Lower leg skin (tissue), 3 donors: ENCODE measurements at regions not wholly inside any gene's neighbourhood (a gene's known extent, or its start where the extent isn't known, plus 50 kb on each side); places are given as distances from the start of the nearest gene placed in this dataset.

Source experiments
- POLR2A ChIP-seq, 2 donors: fragments of 450-650 bp; IDR thresholded peaks; one replicate each; pipeline ENCODE4 v1.6.1; 2016 to 2017; ENCODE audit warnings: antibody characterized with exemption in 2 of 2, mild to moderate bottlenecking in 1 of 2, moderate library complexity in 1 of 2
- TF ChIP-seq, protein P1 (sequence below), 3 donors: fragments of 450-650 bp; IDR thresholded peaks; one replicate each; pipeline ENCODE4 v1.5.1; 2016; ENCODE audit warnings: antibody characterized with exemption in 3 of 3, mild to moderate bottlenecking in 3 of 3, moderate library complexity in 2 of 3

DNA sequence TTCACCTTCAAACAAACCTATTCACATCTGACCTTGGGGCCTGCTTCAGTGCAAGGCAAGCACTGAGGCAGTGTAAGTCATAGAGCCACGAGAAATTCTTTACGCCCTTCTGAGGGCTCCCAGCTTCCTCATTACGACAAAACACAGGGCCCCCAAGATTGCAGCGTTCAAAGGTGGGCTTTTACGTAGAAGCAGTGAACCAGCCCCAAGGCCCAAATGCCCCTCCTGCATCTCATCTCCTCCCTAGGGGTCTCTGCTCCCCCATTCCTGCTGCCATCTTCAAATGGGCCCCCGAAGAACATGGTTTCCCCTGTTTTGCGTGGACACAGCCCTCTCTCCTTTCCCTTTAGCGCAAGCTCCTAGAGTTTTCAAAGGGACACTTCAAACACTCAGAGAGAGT lies 285.1 kb downstream of the MEX3B start:
- TF ChIP-seq, protein P1, sequence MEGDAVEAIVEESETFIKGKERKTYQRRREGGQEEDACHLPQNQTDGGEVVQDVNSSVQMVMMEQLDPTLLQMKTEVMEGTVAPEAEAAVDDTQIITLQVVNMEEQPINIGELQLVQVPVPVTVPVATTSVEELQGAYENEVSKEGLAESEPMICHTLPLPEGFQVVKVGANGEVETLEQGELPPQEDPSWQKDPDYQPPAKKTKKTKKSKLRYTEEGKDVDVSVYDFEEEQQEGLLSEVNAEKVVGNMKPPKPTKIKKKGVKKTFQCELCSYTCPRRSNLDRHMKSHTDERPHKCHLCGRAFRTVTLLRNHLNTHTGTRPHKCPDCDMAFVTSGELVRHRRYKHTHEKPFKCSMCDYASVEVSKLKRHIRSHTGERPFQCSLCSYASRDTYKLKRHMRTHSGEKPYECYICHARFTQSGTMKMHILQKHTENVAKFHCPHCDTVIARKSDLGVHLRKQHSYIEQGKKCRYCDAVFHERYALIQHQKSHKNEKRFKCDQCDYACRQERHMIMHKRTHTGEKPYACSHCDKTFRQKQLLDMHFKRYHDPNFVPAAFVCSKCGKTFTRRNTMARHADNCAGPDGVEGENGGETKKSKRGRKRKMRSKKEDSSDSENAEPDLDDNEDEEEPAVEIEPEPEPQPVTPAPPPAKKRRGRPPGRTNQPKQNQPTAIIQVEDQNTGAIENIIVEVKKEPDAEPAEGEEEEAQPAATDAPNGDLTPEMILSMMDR (IDR thresholded peaks at IDR 0.05), result no peak
- no peak for TF ChIP-seq POLR2A (IDR thresholded peaks at IDR 0.05)
